HG03039 (cell line): ENCODE measurements at regions not wholly inside any gene's neighbourhood (a gene's known extent, or its start where the extent isn't known, plus 50 kb on each side); places are given as distances from the start of the nearest gene placed in this dataset.

Experiments used
- ATAC-seq: cut with Tn5 transposase; IDR thresholded peaks from one replicate; pipeline ENCODE4 v1.9.1; 2021; ENCODE audit warnings: mild to moderate bottlenecking, moderate library complexity; ENCODE audit not compliant: unreplicated experiment

DNA sequence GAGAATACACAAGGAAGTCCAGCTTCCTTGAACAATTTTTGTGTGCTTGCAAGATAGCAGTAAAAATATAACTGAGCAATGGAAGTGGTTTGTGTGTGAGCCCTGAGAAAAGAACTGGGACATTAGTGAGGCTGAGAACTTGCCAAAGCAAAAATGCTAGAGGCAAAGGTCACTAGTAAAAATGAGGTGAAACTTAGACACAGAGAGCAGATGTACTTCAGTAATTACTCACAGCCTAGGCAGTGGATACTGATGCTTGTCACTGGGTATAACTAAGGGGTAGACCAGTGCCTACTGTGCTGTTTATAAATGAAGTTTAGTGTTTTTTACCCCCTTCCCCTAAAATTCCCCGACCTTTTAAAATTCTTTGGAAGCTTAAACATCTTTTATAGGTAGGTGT lies 450.1 kb downstream of the LPIN1 start:
- ATAC-seq, result no peak

DNA sequence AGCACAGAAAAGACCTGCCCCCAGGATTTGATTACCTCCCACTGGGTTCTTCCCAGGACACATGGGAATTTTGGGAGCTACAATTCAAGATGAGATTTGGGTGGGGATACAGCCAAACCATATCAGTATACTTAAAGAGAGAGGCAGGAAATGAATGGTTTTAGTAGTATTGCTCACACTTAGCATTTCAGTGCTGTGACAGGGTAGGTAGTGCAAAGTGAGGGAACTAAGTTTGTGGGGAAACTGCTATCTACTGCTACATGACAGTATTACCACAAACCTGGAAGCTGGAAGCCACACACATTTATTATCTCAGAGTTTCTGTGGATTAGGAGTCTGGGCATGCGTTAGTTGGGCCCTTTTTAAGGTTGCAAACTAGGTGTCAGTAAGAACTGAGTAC lies 450.7 kb downstream of the LPIN1 start:
- ATAC-seq, result no peak

DNA sequence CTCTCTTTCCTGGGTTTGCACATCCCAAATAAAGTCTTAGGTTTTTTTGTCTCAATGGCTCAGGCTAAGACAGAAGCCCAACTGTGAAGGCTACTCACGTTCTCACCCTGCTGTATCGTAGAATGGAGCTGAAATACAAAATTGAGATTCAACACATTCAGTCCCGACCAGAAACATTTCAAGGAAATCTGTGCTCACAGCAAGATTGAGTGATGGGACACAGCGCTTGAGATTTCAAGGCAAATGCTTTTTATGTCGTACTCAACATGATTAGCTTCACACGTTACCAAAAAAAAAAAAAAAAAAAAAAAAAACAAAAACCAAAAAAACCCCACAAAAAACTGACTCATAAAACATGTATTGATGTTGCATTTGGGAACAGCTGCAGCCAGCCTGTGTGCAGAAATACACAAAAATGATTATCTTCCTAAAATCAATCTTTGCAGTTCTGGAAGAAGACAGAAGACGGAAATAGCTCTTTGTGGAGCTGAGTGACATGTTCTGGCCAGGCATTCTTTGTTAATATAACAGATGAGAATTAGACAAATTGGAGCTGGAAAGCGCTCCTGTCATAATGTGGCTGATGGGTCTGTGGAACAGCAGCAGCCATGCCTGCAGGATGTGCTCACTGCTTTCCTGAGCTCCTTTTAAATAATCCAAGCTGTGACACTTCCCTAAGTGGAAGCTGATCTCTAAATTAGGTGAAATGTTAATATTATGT lies 453.2 kb downstream of the LPIN1 start:
- no peak for ATAC-seq

DNA sequence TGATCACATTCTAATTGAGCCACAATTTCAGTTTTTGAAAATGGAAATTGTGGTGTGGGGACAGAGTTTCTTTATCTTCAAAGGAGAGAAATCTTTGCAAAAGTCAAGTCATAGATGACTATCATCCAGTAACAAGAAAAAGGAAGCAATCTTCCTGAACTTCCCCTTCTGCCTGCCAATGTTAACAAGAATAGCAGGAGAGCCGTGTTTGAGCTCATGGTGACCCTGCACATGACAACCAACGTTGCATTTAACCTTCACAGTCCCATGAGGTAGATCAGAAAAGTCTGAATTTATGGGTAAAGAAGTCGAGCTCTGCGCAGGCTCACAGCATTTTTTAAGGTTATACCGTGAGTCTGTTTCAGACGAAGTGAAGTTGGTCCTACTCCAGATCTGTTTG lies 454.9 kb downstream of the LPIN1 start:
- no peak for ATAC-seq

DNA sequence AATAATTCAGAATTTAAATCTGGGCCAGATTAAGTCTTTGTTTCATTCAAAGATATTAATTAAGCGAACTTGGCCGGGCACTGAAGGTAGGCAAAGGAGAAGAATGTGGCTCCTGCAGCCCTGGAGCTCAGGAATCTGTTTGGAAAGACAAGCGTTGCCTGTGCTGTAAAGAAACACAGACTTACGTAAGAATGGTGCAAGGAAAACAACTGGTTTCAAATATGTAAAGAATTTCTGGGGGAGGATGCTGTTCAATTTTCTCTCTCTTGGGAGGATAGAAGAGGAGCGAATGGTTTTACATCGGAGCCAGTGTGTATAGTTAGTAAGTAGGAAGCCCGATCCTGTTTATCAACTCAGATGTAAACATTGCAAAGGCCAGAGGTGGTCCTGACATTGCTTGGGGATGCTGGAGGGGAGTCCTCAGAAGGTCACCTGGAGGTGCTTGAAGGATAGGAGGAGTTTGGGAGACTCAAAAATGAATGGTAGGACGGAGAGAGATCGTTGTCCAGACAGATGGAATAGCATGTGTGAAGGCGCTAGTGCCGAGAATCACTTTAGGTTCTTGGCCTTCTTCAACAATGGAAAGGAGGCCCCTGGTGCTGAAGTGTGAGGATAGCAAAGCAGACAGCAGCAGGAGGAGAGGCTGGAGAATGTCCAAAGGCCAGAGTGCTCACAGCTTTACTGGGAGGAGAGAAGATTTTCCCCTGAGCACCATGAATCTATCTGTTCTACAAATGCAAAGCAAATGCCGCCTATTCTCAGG lies 456.1 kb downstream of the LPIN1 start:
- ATAC-seq, result no peak

DNA sequence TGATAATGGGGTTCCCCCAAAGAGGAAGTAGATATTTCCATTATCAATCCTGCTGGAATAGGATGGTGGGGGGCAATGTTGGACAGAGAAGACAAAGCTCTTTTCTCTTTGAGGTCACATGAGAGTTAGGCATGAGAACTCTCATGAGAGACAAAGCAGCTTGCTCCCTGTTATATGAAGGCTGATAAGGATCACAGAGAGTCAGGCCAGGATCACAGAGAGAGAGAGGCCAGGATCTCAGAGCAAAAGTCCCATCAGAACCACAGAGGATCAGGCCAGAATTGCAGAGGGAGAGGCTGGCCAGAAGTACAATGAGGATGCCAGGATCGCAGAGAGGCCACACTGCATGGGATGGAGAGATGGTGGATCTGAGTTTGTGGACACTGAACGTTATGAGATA lies 457.1 kb downstream of the LPIN1 start:
- no peak for ATAC-seq

DNA sequence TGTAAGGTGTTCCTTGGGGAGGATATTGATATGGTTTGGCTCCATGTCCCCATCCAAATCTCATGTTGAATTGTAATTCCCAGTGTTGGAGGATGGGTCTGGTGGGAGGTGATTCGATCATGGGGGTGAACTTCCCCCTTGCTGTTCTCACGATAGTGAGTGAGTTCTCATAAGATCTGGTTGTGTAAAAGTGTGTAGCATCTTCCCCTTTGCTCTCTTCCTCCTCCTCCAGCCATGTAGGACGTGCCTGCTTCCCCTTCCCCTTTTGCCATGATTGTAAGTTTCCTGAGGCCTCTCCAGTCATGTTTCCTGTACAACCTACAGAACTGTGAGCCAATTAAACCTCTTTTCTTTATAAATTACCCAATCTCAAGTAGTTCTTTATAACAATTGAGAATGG lies 458.7 kb downstream of the LPIN1 start:
- no peak for ATAC-seq

DNA sequence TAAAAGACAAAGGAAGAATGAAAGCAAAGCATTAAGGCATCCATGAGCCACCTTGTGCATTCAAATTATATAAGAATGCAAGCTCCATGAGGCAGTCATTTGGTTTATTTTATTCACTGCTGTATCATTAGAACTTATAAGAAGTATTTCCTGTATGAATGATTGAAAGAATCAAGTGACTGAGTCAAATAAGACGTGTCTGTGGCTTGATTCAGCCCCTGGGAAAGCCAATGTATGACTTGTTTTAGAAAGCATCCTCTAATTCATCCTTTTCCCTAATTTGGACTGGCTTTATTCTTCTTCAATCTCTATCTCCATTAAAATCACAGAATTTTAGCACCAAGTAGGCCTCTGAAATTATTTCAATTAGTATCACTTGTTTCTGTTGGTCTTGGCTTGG lies 461.1 kb downstream of the LPIN1 start:
- no peak for ATAC-seq

DNA sequence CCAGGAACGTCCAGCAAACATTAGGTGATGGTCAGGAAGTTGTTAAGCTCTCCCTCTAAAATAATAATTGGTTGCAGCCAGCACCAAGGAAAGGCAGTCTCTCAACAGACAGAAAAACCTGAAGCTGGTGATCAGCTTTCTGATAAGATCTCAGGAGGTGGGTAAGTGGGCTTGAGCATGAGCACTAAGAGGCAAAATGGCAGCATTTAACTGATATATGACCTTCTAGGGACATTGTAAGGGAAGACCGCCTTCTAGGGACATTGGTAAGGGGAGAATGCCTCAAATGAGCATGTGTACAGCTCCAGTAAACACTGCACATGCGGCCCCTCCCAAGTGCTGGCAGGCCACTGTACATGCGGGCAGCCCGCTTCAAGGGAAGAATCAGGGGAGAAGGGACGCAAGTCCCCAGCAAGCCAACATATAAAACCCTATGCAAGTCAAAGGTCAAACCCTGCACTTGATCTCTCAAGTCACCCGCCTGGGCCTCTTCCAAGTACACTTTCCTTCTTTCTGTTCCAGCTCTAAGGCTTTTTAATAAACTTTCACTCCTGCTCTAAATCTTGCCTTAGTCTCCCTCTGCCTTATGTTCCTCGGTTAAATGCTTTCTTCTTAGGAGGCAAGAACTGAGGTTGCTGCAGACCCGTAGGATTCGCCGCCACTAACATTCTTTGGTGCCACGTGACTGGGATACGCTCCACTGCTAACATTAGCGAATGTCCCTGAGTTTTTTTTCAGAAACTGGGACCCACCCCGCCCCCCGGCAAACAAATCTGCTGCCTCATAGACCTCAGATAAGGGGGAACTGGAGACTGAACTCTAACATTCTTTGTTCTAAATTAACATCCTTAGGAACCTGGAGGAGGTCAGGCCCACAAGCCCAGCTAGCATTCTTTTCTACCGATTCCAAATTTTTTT lies 463.8 kb downstream of the LPIN1 start:
- ATAC-seq, result no peak

DNA sequence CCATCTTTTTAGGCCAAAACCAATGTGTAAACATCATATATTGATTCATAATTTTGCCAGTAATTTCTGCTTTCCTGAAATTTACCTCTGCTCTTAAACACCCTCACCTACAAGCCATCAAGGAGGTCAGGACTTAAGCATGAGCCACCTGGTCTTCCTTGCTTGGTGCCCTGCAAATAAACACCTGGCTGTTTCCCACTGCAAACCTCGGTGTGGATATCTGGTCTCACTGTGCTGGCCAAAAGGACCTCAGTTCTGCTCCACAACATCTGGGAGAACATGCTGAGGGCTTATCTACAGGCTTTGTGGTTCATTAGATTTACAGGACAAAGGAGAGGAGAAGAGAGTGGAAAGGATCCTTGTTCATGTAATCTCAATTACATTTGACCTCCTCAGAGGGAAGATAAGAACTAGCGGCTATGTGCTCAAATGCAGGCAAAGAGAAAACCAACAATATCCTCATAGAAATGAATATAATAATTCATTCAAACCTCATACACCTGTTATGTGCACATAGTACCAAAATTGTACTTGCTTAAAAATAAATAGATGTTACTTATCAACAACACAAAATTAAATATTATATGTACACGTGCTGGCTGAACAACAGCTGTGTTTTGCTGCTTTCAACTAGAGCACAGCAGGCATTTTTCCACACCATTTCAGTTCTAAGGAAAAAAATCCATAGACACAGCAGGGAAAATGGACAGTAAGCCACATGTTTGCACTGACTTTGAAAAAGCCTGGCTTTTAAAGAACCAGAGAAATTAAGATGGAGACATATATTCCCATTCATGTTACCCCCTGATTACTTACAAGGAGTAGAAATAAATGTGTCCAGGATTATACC lies 465.1 kb downstream of the LPIN1 start:
- no peak for ATAC-seq

DNA sequence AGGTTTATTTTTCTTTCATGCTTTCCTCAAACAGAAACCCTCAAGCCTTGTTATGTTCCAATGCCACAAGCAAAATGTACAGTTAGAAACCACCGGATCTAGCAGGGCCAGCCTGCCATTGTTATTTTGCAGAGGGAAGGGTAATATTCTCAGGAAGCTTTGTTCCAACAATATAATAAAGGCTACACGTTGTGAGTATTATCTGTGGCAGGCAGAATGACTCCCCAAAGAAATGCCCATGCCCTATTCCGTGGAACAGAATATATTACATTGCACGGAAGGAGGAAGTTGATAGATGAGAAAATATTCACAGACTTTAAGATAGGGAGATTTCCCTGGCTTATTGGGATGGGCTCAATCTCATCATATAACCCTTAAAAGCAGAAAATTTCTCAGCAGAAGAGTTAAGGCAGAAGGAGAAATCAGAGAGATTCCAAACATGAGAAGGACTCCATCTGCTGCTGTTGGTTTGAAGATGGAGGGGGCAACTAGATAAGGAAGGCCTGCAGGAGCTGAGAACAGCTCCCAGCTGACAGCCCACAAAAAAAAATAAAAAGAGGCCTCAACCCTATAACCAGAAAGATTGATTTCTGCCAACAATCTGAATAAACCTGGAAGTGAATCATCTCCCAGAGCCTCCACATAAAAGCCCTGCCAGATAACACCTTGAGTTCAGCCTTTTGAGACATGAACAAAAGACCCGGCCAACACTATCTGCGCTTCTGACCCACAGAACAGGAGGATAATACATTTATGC lies 466.6 kb downstream of the LPIN1 start:
- ATAC-seq, result no peak

DNA sequence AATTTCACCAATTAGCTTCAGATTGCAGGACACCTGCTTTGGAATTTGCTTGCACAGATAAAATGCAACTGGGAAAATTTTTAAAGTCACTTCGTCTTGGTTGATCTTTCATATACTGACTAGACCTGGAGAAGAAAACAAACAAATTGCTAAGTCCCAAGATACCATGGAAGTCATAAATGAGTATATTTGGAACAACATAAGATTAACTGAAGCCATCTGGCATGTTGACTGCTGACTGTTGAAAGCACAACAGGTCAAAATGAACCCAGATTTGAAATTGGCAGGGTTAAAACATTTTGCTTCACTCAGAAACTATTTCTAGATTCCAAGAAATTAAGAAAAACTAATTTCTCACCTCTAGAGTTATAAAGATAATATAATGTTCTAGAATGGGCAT lies 470.7 kb downstream of the LPIN1 start:
- no peak for ATAC-seq

DNA sequence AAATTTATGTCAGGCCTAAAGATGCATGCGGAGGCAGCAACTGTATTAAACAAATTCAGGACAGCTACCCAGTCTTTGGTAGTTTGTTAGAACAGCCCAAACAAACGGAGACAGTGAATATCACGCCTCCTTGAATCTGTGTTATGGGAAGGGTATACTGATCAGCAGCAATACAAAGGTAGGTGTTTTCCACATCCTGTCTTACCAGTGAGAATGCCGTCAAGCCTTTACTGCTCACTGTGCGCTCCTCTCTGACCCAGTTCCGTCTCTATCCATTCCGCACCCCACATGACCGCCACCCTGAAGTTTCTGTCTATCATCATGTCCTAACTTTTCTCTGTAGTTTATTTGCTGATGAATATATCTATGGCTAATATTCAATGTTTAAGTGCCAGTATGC lies 473.3 kb downstream of the LPIN1 start:
- ATAC-seq, result no peak

DNA sequence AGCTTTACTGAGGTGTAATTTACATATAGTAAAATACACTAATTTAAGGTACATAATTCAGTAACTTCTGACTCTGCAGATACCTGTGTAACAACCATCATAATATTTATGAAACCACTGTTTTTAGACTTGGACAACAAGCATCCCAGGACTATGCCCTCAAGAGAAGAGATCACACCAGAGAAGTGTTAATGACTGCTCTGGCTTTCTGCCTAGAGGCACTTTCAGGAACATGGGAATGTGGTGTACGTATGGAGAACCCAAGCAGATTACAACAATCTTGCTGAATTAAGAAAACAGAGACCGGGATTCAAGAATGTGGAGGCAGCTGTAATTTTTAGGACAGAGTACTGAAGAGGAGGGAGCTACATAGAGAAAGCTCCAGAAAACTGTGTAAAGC lies 475.2 kb downstream of the LPIN1 start:
- ATAC-seq, result no peak

DNA sequence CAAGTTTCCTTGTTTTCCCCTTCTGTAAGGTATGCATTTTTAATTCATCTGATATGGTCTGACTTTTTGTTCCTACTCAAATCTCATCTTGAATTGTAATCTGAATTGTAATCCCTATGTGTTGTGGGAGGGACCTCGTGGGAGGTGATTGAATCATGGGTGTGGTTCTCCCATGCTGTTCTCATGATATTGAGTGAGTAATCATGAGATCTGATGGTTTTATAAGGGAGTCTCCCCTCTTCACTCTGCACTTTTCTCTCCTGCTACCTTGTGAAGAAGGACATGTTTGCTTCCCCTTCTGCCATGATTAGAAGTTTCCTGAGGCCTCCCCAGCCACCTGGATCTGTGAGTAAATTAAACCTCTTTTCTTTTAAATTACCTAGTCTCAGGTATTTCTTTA lies 476.1 kb downstream of the LPIN1 start:
- ATAC-seq, result no peak

DNA sequence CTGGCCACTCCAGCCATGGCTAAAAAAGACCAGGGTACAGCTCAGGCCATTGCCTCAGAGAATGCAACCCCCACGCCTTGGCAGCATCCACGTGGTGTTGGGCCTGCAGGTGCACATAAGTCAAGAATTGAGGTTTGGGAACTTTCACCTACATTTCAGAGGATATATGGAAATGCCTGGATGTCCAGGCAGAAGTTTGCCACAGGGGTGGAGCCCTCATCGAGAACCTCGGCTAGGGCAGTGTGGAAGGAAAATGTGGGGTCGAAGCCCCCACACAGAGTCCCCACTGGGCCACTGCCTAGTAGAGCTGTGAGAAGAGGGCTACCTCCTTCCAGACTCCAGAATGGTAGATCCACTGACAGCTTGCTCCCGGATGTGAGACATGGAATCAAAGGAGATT lies 477.3 kb downstream of the LPIN1 start:
- ATAC-seq, result no peak

DNA sequence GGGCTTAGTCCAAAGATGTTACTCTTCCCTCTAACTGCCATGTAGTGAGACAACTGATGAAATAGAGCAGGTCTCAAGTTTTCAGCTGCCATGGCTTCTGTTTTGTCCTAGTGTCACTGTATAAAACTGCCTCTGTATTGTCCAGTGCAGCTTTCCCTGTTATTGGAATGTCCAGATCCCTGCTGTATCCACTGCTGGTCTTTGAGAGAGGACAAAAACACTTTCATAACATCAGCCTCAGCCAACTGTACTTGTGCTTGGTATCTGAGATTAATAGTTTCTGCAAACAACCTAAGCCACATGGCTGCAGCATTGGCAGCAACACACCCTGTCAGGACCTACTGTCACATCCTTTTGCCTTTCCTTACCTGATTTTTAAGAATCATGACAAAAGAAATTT lies 480.2 kb downstream of the LPIN1 start:
- no peak for ATAC-seq

DNA sequence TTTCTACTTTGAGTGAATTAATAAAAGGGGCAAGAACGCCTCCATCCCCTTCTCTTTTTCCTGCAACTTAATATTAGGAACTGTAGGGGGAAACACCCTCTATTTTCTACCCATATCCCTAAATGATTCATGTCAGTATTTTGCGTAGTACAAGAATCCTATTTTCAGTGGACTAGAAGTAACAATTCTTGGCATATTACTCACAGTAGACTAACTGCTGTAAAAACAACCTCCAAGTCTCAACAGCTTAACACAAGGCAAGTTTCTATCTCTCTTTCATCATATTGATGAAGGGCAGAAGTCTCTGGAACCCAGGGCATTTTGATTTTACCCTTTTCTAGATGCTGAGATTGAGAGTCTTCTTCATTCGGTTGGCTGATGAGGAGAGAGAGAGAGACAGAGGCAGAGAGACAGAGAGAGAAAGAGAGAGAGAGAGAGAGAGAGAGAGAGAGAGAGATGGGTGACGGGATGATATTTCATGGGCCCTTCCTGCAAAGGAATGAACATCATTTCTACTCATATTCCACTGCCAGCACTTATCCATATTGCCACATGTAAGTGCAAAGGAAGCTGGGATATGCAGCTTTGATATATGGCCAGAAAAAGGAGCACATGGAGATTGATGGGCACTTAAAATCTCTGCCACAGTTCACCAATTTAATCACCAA lies 481.6 kb downstream of the LPIN1 start:
- ATAC-seq, result no peak

DNA sequence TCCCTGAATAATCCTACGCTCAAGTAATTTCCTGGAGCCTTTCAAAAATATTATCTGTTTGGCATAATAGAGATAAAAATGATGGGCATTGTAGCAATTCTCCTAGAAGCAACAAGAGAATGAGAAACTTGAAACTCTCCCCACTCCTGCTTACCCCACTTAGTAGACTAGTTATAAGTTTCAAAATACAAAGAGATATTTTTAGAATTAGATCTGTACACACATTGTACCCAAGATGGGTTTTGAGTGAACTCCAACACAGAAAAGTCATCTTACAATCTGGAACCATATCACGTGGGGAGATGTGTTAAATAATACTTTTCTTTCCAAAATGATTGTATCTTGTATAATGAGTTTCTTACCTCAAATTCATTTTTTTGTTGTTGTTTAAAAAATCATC lies 484.9 kb downstream of the LPIN1 start:
- ATAC-seq, result no peak
